A549 (cell line): ENCODE measurements at regions not wholly inside any gene's neighbourhood (a gene's known extent, or its start where the extent isn't known, plus 50 kb on each side); places are given as distances from the start of the nearest gene placed in this dataset.

Experiments used
- ATAC-seq, 2 experiments: fragments of 200-7000 bp in 1 of 2; fragments of >200 bp in 1 of 2; cut with Nextera tagmentation in 1 of 2; cut with Tn5 transposase in 1 of 2; 3 replicates each; pipeline versions ENCODE4 v1.8.0 to v1.9.1; 2018 to 2020; ENCODE audit warnings: mild to moderate bottlenecking in 1 of 2, moderate library complexity in 1 of 2
- CTCF ChIA-PET: fragments of 300-600 bp; sonication (Branson Sonifier 250); formaldehyde crosslinking; extraction: SDS; loops from one replicate; lab custom pipeline; 2021; ENCODE audit warnings: antibody characterized with exemption, inconsistent platforms; lab: Yijun Ruan, JAX
- POLR2A ChIA-PET: fragments of 350-600 bp; formaldehyde crosslinking; extraction: SDS; loops from one replicate; lab custom pipeline; 2021; ENCODE audit warnings: antibody characterized with exemption, inconsistent platforms; lab: Yijun Ruan, JAX
- DNase-seq, 2 experiments: peaks; one replicate each; pipeline versions ENCODE4 v3.0.0 to v3.0.0-alpha.2; 2011 to 2016; ENCODE audit warnings: low read depth in 1 of 2, low spot score in 1 of 2
- FAIRE-seq: peaks from 2 replicates; lab custom pipeline; 2011; peaks lifted over from hg19 to GRCh38; lab: Jason Lieb, UNC
- H3K27ac ChIP-seq, 2 experiments: fragments of >200 bp; sonication (Bioruptor Twin); formaldehyde crosslinking; 3 replicates each; pipeline ENCODE4 v1.5.1; 2016 to 2017
- H3K4me1 ChIP-seq: fragments of >200 bp; sonication (Bioruptor Twin); formaldehyde crosslinking; 3 replicates; pipeline ENCODE4 v1.6.1; 2016
- H3K4me2 ChIP-seq: fragments of >200 bp; sonication (Bioruptor Twin); formaldehyde crosslinking; 3 replicates; pipeline ENCODE4 v1.6.1; 2016
- H3K4me3 ChIP-seq: fragments of >200 bp; sonication (Bioruptor Twin); formaldehyde crosslinking; 3 replicates; pipeline ENCODE4 v1.5.1; 2016
- H3K9me3 ChIP-seq: fragments of >200 bp; sonication (Bioruptor Twin); formaldehyde crosslinking; 3 replicates; pipeline ENCODE4 v1.6.1; 2016
- CBX8 ChIP-seq: fragments of 200-600 bp; sonication (generic); IDR thresholded peaks from 2 replicates; pipeline ENCODE4 v1.6.1; 2016
- CEBPB ChIP-seq, 2 experiments: fragments of >200 bp in 1 of 2; sonication (Bioruptor Twin) in 1 of 2; formaldehyde crosslinking in 1 of 2; IDR thresholded peaks; 2 replicates each; pipeline ENCODE4 v1.6.1; 2012 to 2016
- CHD4 ChIP-seq: fragments of 200-600 bp; sonication (generic); IDR thresholded peaks from 2 replicates; pipeline ENCODE4 v1.6.1; 2016; ENCODE audit warnings: antibody characterized with exemption, mild to moderate bottlenecking, borderline replicate concordance
- E2F6 ChIP-seq: IDR thresholded peaks from 2 replicates; pipeline ENCODE4 v1.6.1; 2012; ENCODE audit warnings: low read depth, borderline replicate concordance
- EHF ChIP-seq: fragments of 250-450 bp; sonication (Bioruptor Pico); IDR thresholded peaks from 2 replicates; pipeline ENCODE4 v1.5.0; 2020; ENCODE audit warnings: mild to moderate bottlenecking
- EHMT2 ChIP-seq: fragments of 200-600 bp; sonication (generic); IDR thresholded peaks from 2 replicates; pipeline ENCODE4 v1.6.1; 2016; ENCODE audit warnings: antibody characterized with exemption, low read depth, mild to moderate bottlenecking, moderate library complexity
- ELK1 ChIP-seq: fragments of 150-350 bp; IDR thresholded peaks from 2 replicates; pipeline ENCODE4 v1.6.1; 2014; ENCODE audit warnings: low read depth, mild to moderate bottlenecking, low read length
- FOSL2 ChIP-seq, 2 experiments: fragments of 450-650 bp in 1 of 2; fragments of >200 bp in 1 of 2; sonication (Bioruptor Twin) in 1 of 2; formaldehyde crosslinking; IDR thresholded peaks; 2 replicates each; pipeline versions ENCODE4 v1.5.0 to v1.6.1; 2016 to 2020; ENCODE audit warnings: mild to moderate bottlenecking in 1 of 2, moderate library complexity in 1 of 2
- GATA3 ChIP-seq: IDR thresholded peaks from 2 replicates; pipeline ENCODE4 v1.6.1; 2012; ENCODE audit warnings: borderline replicate concordance
- HOXB13 ChIP-seq: fragments of 250-450 bp; sonication (Bioruptor Pico); IDR thresholded peaks from 2 replicates; pipeline ENCODE4 v1.5.0; 2020; ENCODE audit warnings: low read depth, mild to moderate bottlenecking, moderate library complexity
- JUNB ChIP-seq: fragments of >200 bp; sonication (Bioruptor Twin); formaldehyde crosslinking; IDR thresholded peaks from 2 replicates; pipeline ENCODE4 v1.6.1; 2016
- KDM1A ChIP-seq: fragments of 200-600 bp; sonication (generic); IDR thresholded peaks from 2 replicates; pipeline ENCODE4 v1.6.1; 2016; ENCODE audit warnings: low read depth, mild to moderate bottlenecking
- KDM5A ChIP-seq: fragments of 200-600 bp; sonication (generic); IDR thresholded peaks from 2 replicates; pipeline ENCODE4 v1.6.1; 2016; ENCODE audit warnings: antibody characterized with exemption, mild to moderate bottlenecking
- MAFK ChIP-seq: fragments of 450-650 bp; IDR thresholded peaks from 2 replicates; pipeline ENCODE4 v1.6.1; 2014; ENCODE audit not compliant: partially characterized antibody
- NFE2L2 ChIP-seq: fragments of 150-350 bp; conservative IDR thresholded peaks from 2 replicates; pipeline ENCODE4 v1.6.1; 2014; ENCODE audit warnings: low read length
- NPAS2 ChIP-seq: fragments of 250-450 bp; sonication (Bioruptor Pico); IDR thresholded peaks from 2 replicates; pipeline ENCODE4 v1.8.0; 2022; ENCODE audit warnings: mild to moderate bottlenecking, moderate library complexity, borderline replicate concordance
- NR3C1 ChIP-seq: fragments of >200 bp; sonication (Bioruptor Twin); formaldehyde crosslinking; IDR thresholded peaks from 3 replicates; pipeline ENCODE4 v1.6.1; 2017
- POLR2A ChIP-seq: IDR thresholded peaks from 2 replicates; pipeline ENCODE4 v1.6.1; 2012; ENCODE audit warnings: mild to moderate bottlenecking, low read length
- RAD21 ChIP-seq, 2 experiments: fragments of >200 bp in 1 of 2; sonication (Bioruptor Twin) in 1 of 2; formaldehyde crosslinking in 1 of 2; IDR thresholded peaks in 1 of 2; conservative IDR thresholded peaks in 1 of 2; 2 replicates in 1 of 2; 3 replicates in 1 of 2; pipeline ENCODE4 v1.6.1; 2012 to 2018; ENCODE audit warnings: inconsistent platforms in 1 of 2
- RARB ChIP-seq: fragments of 250-450 bp; sonication (Bioruptor Pico); IDR thresholded peaks from 2 replicates; pipeline ENCODE4 v1.8.0; 2021; ENCODE audit warnings: mild to moderate bottlenecking, moderate library complexity
- RCOR1 ChIP-seq: fragments of 150-350 bp; IDR thresholded peaks from 2 replicates; pipeline ENCODE4 v1.6.1; 2014; ENCODE audit warnings: antibody characterized with exemption, low read length, low read depth
- RNF2 ChIP-seq: fragments of 200-600 bp; sonication (generic); IDR thresholded peaks from 2 replicates; pipeline ENCODE4 v1.6.1; 2016; ENCODE audit warnings: low read depth, mild to moderate bottlenecking, antibody characterized with exemption, moderate library complexity, borderline replicate concordance
- TFCP2L1 ChIP-seq: fragments of 250-450 bp; sonication (Bioruptor Pico); IDR thresholded peaks from 2 replicates; pipeline ENCODE4 v1.5.0; 2021; ENCODE audit warnings: mild to moderate bottlenecking
- ZNF302 ChIP-seq: fragments of 250-450 bp; sonication (Bioruptor Pico); IDR thresholded peaks from 2 replicates; pipeline ENCODE4 v1.9.0; 2021; ENCODE audit warnings: inconsistent platforms, mild to moderate bottlenecking, moderate library complexity
- WGBS: methylation state at CpG from one replicate; pipeline ENCODE4 v1.1.6; 2017; ENCODE audit errors: missing lambda C conversion rate; 5-methylcytosine and 5-hydroxymethylcytosine counted together
- TF ChIP-seq, protein P1 (sequence below): IDR thresholded peaks from 2 replicates; pipeline ENCODE4 v1.6.1; 2012
- TF ChIP-seq, protein P2 (sequence below): IDR thresholded peaks from 2 replicates; pipeline ENCODE4 v1.6.1; 2012
- TF ChIP-seq, protein P3 (sequence below): fragments of 250-450 bp; sonication (Bioruptor Pico); IDR thresholded peaks from 2 replicates; pipeline ENCODE4 v1.5.0; 2021; ENCODE audit warnings: mild to moderate bottlenecking, moderate library complexity, borderline replicate concordance

DNA sequence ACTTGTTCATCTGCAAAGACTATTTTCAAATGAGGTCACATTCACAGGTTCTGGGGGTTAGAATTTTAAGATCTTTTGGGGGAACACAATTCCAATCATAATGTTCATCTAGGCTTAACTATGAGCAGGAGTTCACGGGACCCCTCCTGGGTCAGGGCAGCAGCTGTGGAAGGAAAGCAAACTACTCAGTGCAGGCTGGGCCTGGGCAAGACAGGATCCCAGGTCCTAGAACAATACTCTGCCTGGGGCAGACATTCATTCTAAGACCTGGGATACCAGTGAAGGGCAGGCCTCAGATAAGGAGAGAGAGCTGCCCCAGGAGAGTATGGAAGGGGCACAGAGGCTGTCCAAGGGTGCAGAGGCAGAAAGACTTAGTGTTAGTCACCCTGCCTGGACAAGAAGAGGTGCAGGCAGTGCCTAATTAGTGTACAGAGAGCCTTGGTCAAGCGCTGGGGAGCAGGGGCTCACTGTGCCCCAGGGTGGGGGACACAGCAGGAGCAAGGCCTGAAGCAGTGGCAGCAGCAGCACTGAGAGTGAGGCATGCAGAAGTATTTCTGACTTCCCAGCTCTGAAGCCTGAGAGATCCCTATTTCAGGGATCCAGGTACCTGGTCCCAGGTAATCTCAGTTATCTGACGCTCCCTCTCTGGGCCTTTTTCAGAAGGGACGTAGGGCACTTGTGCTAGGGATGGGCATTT, 123.0 kb upstream of the MAMLD1 start:
- TF ChIP-seq EHF (CRISPR knock-in tag) (no peak), MAFK (no peak), RARB (no peak), CEBPB (IDR thresholded peaks at IDR 0.05) (no peak), NPAS2 (CRISPR knock-in tag) (no peak), CBX8 (no peak), ZNF302 (CRISPR knock-in tag) (no peak)
- no peaks in the 10 kb centered on the region for H3K4me1 ChIP-seq
- no peak overlapping the region for H3K27ac ChIP-seq
- POLR2A ChIA-PET: no interaction called here
- 94% methylated on average over 4 of the region's 4 CpGs for WGBS
- H3K4me2 ChIP-seq: no peak overlapping the region
- H3K4me3 ChIP-seq: no peak overlapping the region
- no peaks in the 10 kb centered on the region for H3K9me3 ChIP-seq
- DNase-seq: no peak
- ATAC-seq: no peak
- CTCF ChIA-PET: interaction anchor here (1.3 kb wide), 1 partner anchor 12 kb away, joined by 3 read pairs; no protein-coding TSS in a partner anchor
- FAIRE-seq: no peak

DNA sequence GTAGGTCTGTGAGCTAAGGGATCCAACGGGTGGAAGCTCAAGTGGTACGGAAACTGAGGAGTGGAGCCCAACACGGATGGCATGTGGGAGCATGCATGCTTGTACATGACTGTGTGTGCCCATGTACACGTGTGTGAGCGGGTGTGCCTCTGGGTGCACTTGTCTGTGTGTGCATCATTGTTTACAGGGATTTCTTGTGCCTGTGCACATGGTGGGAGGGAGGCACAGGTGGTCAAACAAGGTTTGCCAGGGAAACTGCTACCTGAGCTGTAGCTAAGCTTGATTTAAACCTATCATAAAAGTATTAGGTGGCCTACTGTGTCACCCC, 122.5 kb upstream of the MAMLD1 start:
- no peak overlapping the region for H3K4me2 ChIP-seq
- no peak overlapping the region for H3K4me3 ChIP-seq
- H3K27ac ChIP-seq: no peak overlapping the region
- no peaks in the 10 kb centered on the region for H3K9me3 ChIP-seq
- H3K4me1 ChIP-seq: no peaks in the 10 kb centered on the region
- no peak for DNase-seq
- no peak for FAIRE-seq
- CTCF ChIA-PET: interaction anchor here (1.3 kb wide), 1 partner anchor 11 kb away, joined by 3 read pairs; no protein-coding TSS in a partner anchor
- WGBS: 57% methylated on average over 5 of the region's 5 CpGs
- TF ChIP-seq RNF2 (no peak), GATA3 (no peak)
- no peak for ATAC-seq
- POLR2A ChIA-PET: no interaction called here

GRCh38 chrX:150253959-150254620, 109.0 kb upstream of the MAMLD1 start:
- FAIRE-seq (no peak), ATAC-seq (no peak), DNase-seq (no peak)
- 70% methylated on average over 7 of the region's 7 CpGs for WGBS
- TF ChIP-seq HOXB13 (CRISPR knock-in tag) (no peak), CBX8 (no peak), ELK1 (no peak), POLR2A (no peak), CHD4 (no peak), RCOR1 (no peak), NFE2L2 (no peak), JUNB (no peak), RAD21 (conservative IDR thresholded peaks at IDR 0.05 in 1 of 2, IDR thresholded peaks at IDR 0.05 in 1 of 2) (no peak), E2F6 (no peak)
- TF ChIP-seq, protein P1, sequence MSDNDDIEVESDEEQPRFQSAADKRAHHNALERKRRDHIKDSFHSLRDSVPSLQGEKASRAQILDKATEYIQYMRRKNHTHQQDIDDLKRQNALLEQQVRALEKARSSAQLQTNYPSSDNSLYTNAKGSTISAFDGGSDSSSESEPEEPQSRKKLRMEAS: no peak
- POLR2A ChIA-PET: no interaction called here
- CTCF ChIA-PET: no interaction called here
- Histone ChIP-seq H3K9me3 (no peaks in the 10 kb centered on the region), H3K4me2 (no peak overlapping the region), H3K4me3 (no peak overlapping the region), H3K4me1 (no peaks in the 10 kb centered on the region), H3K27ac (no peak overlapping the region)

DNA sequence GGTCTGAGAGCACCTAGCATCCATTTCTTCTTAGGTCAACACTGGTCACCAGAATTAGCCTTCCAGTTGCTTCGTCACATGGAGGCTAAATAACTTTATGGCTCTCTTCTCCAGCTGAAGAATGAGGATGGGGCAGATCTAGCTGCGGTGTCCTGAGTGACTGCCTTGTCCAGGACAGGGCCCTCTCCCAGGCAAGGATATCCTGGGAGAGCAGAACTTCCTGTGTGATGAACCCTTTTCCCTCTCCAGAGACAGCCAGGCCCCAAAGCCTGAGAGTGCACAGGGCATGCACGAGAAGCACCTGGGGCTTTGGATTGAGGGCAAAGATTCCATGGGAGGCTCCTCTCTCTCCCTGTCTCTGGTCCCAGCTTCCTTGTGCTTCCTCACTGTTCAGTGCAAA, 108.2 kb upstream of the MAMLD1 start:
- no peaks in the 10 kb centered on the region for H3K4me1 ChIP-seq
- H3K4me2 ChIP-seq: no peak overlapping the region
- ChIA-PET POLR2A (no interaction called here), CTCF (interaction anchor here (0.7 kb wide), 1 partner anchor 10 kb away, joined by 3 read pairs; no protein-coding TSS in a partner anchor)
- TF ChIP-seq, protein P2, sequence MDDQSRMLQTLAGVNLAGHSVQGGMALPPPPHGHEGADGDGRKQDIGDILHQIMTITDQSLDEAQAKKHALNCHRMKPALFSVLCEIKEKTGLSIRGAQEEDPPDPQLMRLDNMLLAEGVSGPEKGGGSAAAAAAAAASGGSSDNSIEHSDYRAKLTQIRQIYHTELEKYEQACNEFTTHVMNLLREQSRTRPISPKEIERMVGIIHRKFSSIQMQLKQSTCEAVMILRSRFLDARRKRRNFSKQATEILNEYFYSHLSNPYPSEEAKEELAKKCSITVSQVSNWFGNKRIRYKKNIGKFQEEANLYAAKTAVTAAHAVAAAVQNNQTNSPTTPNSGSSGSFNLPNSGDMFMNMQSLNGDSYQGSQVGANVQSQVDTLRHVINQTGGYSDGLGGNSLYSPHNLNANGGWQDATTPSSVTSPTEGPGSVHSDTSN: no peak
- TF ChIP-seq POLR2A (no peak), RCOR1 (no peak), EHMT2 (no peak), EHF (CRISPR knock-in tag) (no peak), KDM1A (no peak), NR3C1 (no peak), RARB (no peak), FOSL2 (IDR thresholded peaks at IDR 0.05) (no peak), FOSL2 (CRISPR knock-in tag; IDR thresholded peaks at IDR 0.05) (no peak), KDM5A (no peak), TFCP2L1 (CRISPR knock-in tag) (no peak)
- TF ChIP-seq, protein P3, sequence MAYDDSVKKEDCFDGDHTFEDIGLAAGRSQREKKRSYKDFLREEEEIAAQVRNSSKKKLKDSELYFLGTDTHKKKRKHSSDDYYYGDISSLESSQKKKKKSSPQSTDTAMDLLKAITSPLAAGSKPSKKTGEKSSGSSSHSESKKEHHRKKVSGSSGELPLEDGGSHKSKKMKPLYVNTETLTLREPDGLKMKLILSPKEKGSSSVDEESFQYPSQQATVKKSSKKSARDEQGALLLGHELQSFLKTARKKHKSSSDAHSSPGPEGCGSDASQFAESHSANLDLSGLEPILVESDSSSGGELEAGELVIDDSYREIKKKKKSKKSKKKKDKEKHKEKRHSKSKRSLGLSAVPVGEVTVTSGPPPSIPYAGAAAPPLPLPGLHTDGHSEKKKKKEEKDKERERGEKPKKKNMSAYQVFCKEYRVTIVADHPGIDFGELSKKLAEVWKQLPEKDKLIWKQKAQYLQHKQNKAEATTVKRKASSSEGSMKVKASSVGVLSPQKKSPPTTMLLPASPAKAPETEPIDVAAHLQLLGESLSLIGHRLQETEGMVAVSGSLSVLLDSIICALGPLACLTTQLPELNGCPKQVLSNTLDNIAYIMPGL: no peak
- no peak overlapping the region for H3K27ac ChIP-seq
- no peak for FAIRE-seq
- H3K4me3 ChIP-seq: no peak overlapping the region
- H3K9me3 ChIP-seq: no peaks in the 10 kb centered on the region
- no peak for DNase-seq
- 94% methylated on average over 2 of the region's 3 CpGs for WGBS
- ATAC-seq: no peak
